Esophagus squamous epithelium (tissue), 5 donors: ENCODE measurements at regions not wholly inside any gene's neighbourhood (a gene's known extent, or its start where the extent isn't known, plus 50 kb on each side); places are given as distances from the start of the nearest gene placed in this dataset.

Experiments used
- DNase-seq: peaks from one replicate; lab custom pipeline; 2025; lab: John Stamatoyannopoulos, UW
- H3K27ac ChIP-seq, 4 donors: fragments of 200-600 bp; sonication (generic); one replicate each; pipeline ENCODE4 v1.5.1; 2016 to 2019; ENCODE audit warnings: mild to moderate bottlenecking in 1 of 4
- H3K27me3 ChIP-seq, 4 donors: fragments of 200-600 bp; sonication (generic); 1 replicate in 3 of 4; 2 replicates in 1 of 4; pipeline versions ENCODE4 v1.5.1 to v1.6.0; 2017 to 2021; ENCODE audit warnings: antibody characterized with exemption in 1 of 4
- H3K36me3 ChIP-seq, 3 donors: fragments of 200-600 bp; sonication (generic); one replicate each; pipeline ENCODE4 v1.5.1; 2016 to 2019
- H3K4me1 ChIP-seq, 3 donors: fragments of 200-600 bp; sonication (generic); one replicate each; pipeline ENCODE4 v1.5.1; 2017 to 2019
- H3K4me3 ChIP-seq, 4 donors: fragments of 200-600 bp; sonication (generic); 1 replicate in 3 of 4; 2 replicates in 1 of 4; pipeline ENCODE4 v1.5.1; 2016 to 2019; ENCODE audit warnings: mild to moderate bottlenecking in 2 of 4, moderate library complexity in 1 of 4
- H3K9me3 ChIP-seq, 3 donors: fragments of 200-600 bp; sonication (generic); one replicate each; pipeline ENCODE4 v1.5.1; 2016 to 2019
- CTCF ChIP-seq, 6 experiments: fragments of 450-650 bp in 4 of 6; fragments of 200-600 bp in 2 of 6; sonication (generic) in 2 of 6; IDR thresholded peaks; one replicate each; pipeline ENCODE4 v1.5.1; 2016 to 2019; ENCODE audit warnings: antibody characterized with exemption in 6 of 6, mild to moderate bottlenecking in 4 of 6, moderate library complexity in 4 of 6
- POLR2A ChIP-seq, 4 donors: fragments of 450-650 bp; IDR thresholded peaks; one replicate each; pipeline ENCODE4 v1.6.1; 2017; ENCODE audit warnings: antibody characterized with exemption in 4 of 4, mild to moderate bottlenecking in 4 of 4, moderate library complexity in 3 of 4
- WGBS, 2 donors: methylation state at CpG; one replicate each; pipeline ENCODE4 v1.1.5; 2018; 5-methylcytosine and 5-hydroxymethylcytosine counted together
- intact Hi-C: fragments of 100-400 bp; cut with DNase I; formaldehyde crosslinking; loops from one replicate; pipeline ENCODE4 v1.15.0; 2022
- donor health status: DM: yes; HTN: yes; CAD: no.

GRCh38 chr2:117523711-117524238, 290.7 kb upstream of the DDX18 start:
- Histone ChIP-seq H3K36me3 (no peaks in the 10 kb centered on the region), H3K27me3 (no peaks in the 10 kb centered on the region), H3K27ac (no peak overlapping the region), H3K4me3 (no peak overlapping the region), H3K4me1 (no peaks in the 10 kb centered on the region), H3K9me3 (no peaks in the 10 kb centered on the region)
- 64 to 72% methylated on average over 1 of the region's 1 CpG for WGBS, 2 donors
- intact Hi-C loops: no loop called here
- no peak for DNase-seq
- TF ChIP-seq POLR2A (IDR thresholded peaks at IDR 0.05) (no peak), CTCF (IDR thresholded peaks at IDR 0.05) (no peak)

GRCh38 chr2:117536139-117536538, 278.4 kb upstream of the DDX18 start:
- intact Hi-C loops: no loop called here
- no peaks in the 10 kb centered on the region for H3K4me1 ChIP-seq
- H3K27me3 ChIP-seq: no peaks in the 10 kb centered on the region
- no peaks in the 10 kb centered on the region for H3K36me3 ChIP-seq
- H3K9me3 ChIP-seq: no peaks in the 10 kb centered on the region
- WGBS, 2 donors: 58 to 63% methylated on average over 2 of the region's 2 CpGs
- no peak overlapping the region for H3K4me3 ChIP-seq
- TF ChIP-seq CTCF (IDR thresholded peaks at IDR 0.05) (peak in 1 of 6 experiments; percentile 4), POLR2A (IDR thresholded peaks at IDR 0.05) (no peak)
- H3K27ac ChIP-seq: no peak overlapping the region
- DNase-seq: no peak

GRCh38 chr2:117537032-117537431, 277.5 kb upstream of the DDX18 start:
- no peaks in the 10 kb centered on the region for H3K27me3 ChIP-seq
- WGBS, 2 donors: 47 to 64% methylated on average over 3 to 4 of the region's 4 CpGs
- TF ChIP-seq CTCF (IDR thresholded peaks at IDR 0.05) (no peak), POLR2A (IDR thresholded peaks at IDR 0.05) (no peak)
- no peaks in the 10 kb centered on the region for H3K36me3 ChIP-seq
- intact Hi-C loops: no loop called here
- no peaks in the 10 kb centered on the region for H3K4me1 ChIP-seq
- no peaks in the 10 kb centered on the region for H3K9me3 ChIP-seq
- H3K4me3 ChIP-seq: no peak overlapping the region
- DNase-seq: no peak
- H3K27ac ChIP-seq: no peak overlapping the region

- Histone ChIP-seq H3K27ac (no peak overlapping the region), H3K9me3 (no peaks in the 10 kb centered on the region), H3K4me1 (no peaks in the 10 kb centered on the region), H3K4me3 (no peak overlapping the region), H3K36me3 (no peaks in the 10 kb centered on the region), H3K27me3 (no peaks in the 10 kb centered on the region)
- TF ChIP-seq CTCF (IDR thresholded peaks at IDR 0.05) (no peak), POLR2A (IDR thresholded peaks at IDR 0.05) (no peak)
- WGBS, 2 donors: 17 to 35% methylated on average over 3 of the region's 3 CpGs
- no peak for DNase-seq
- intact Hi-C loops: no loop called here
Observed at GRCh38 chr2:117551858-117552257, 262.6 kb upstream of the DDX18 start.

GRCh38 chr2:117553448-117553847, 261.0 kb upstream of the DDX18 start:
- H3K36me3 ChIP-seq: no peaks in the 10 kb centered on the region
- intact Hi-C loops: no loop called here
- no peak for TF ChIP-seq CTCF (IDR thresholded peaks at IDR 0.05)
- TF ChIP-seq POLR2A (IDR thresholded peaks at IDR 0.05): no peak
- no peaks in the 10 kb centered on the region for H3K4me1 ChIP-seq
- no peak for DNase-seq
- H3K9me3 ChIP-seq: no peaks in the 10 kb centered on the region
- 53 to 57% methylated on average over 4 of the region's 4 CpGs for WGBS, 2 donors
- no peaks in the 10 kb centered on the region for H3K27me3 ChIP-seq
- no peak overlapping the region for H3K27ac ChIP-seq
- H3K4me3 ChIP-seq: no peak overlapping the region
